Uterus (tissue), 3 donors: ENCODE measurements at regions not wholly inside any gene's neighbourhood (a gene's known extent, or its start where the extent isn't known, plus 50 kb on each side); places are given as distances from the start of the nearest gene placed in this dataset. TPM values are rescaled to one million over a fixed set of nuclear protein-coding genes. Genes with fewer than 3 reads are reported as not detected.
A peak's percentile ranks its signal among the peaks of the same experiment; 100 is the strongest.

Source experiments
- DNase-seq, 2 donors: peaks; one replicate each; pipeline ENCODE4 v3.0.0-alpha.2; 2019 to 2020
- H3K27ac ChIP-seq, 2 donors: fragments of 200-600 bp; sonication (generic); 1 replicate in 1 of 2; 2 replicates in 1 of 2; pipeline ENCODE4 v1.5.1; 2016 to 2018
- H3K27me3 ChIP-seq, 2 donors: fragments of 200-600 bp; sonication (generic); one replicate each; pipeline ENCODE4 v1.5.1; 2018 to 2019; ENCODE audit warnings: control low read depth in 1 of 2
- H3K36me3 ChIP-seq, 2 donors: fragments of 200-600 bp; sonication (generic); one replicate each; pipeline ENCODE4 v1.5.1; 2019; ENCODE audit warnings: control low read depth in 1 of 2
- H3K4me1 ChIP-seq, 2 donors: fragments of 200-600 bp; sonication (generic); one replicate each; pipeline ENCODE4 v1.5.1; 2018 to 2019; ENCODE audit warnings: control low read depth in 1 of 2
- H3K4me3 ChIP-seq, 2 donors: fragments of 200-600 bp; sonication (generic); 1 replicate in 1 of 2; 2 replicates in 1 of 2; pipeline ENCODE4 v1.5.1; 2018 to 2019; ENCODE audit warnings: mild to moderate bottlenecking in 1 of 2
- H3K9me3 ChIP-seq, 2 donors: fragments of 200-600 bp; sonication (generic); one replicate each; pipeline ENCODE4 v1.5.1; 2019; ENCODE audit warnings: control low read depth in 1 of 2
- CTCF ChIP-seq, 4 experiments: fragments of 200-600 bp in 2 of 4; fragments of 450-650 bp in 2 of 4; sonication (generic) in 2 of 4; IDR thresholded peaks; one replicate each; pipeline ENCODE4 v1.5.1; 2016 to 2019; ENCODE audit warnings: antibody characterized with exemption in 4 of 4, mild to moderate bottlenecking in 2 of 4, moderate library complexity in 1 of 4
- POLR2A ChIP-seq, 2 donors: fragments of 450-650 bp; IDR thresholded peaks; one replicate each; pipeline ENCODE4 v1.6.1; 2016; ENCODE audit warnings: antibody characterized with exemption in 2 of 2, mild to moderate bottlenecking in 1 of 2, moderate library complexity in 1 of 2
- intact Hi-C: fragments of 100-400 bp; cut with DNase I; formaldehyde crosslinking; loops from one replicate; pipeline ENCODE4 v1.15.1; 2023; ENCODE audit warnings: low total_unique reads
- microRNA-seq: library from miRNA; unstranded; fragments of <30 nt; microRNA quantifications from one replicate; pipeline ENCODE4, GENCODE V29; 2016; ENCODE audit warnings: borderline microRNAs expressed, borderline replicate concordance
- small RNA-seq: library from RNA; depleted of rRNA; stranded (forward); fragments of <200 nt; gene quantifications from one replicate; pipeline ENCODE3, GENCODE V24; 2016
- donor health status: DM: yes; HTN: yes; CAD: no.

- H3K4me1 ChIP-seq, result no peaks in the 10 kb centered on the region
- TF ChIP-seq POLR2A (IDR thresholded peaks at IDR 0.05), result no peak
- no peak for TF ChIP-seq CTCF (IDR thresholded peaks at IDR 0.05)
- H3K27me3 ChIP-seq, result no peaks in the 10 kb centered on the region
- intact Hi-C loops, result no loop called here
- no peak for DNase-seq
- H3K9me3 ChIP-seq, result no peaks in the 10 kb centered on the region
- no peak overlapping the region for H3K27ac ChIP-seq
- no peak overlapping the region for H3K4me3 ChIP-seq
- H3K36me3 ChIP-seq, result no peaks in the 10 kb centered on the region
Observed at GRCh38 chr2:12661489-12661888, 55.2 kb upstream of the TRIB2 start.

- H3K27me3 ChIP-seq, result no peaks in the 10 kb centered on the region
- DNase-seq, result peak in 1 of 2 donors; percentile 21
- no peak for TF ChIP-seq CTCF (IDR thresholded peaks at IDR 0.05)
- no peaks in the 10 kb centered on the region for H3K9me3 ChIP-seq
- H3K27ac ChIP-seq, result peak overlapping the region; percentile 7 to 27
- H3K4me1 ChIP-seq, result no peaks in the 10 kb centered on the region
- intact Hi-C loops, result no loop called here
- H3K4me3 ChIP-seq, result no peak overlapping the region
- no peaks in the 10 kb centered on the region for H3K36me3 ChIP-seq
Observed at GRCh38 chr2:12663306-12664037, 53.3 kb upstream of the TRIB2 start.

GRCh38 chr2:12665334-12665733, 51.4 kb upstream of the TRIB2 start:
- DNase-seq, result peak in 1 of 2 donors; percentile 37

GRCh38 chr2:12666445-12666844, 50.3 kb upstream of the TRIB2 start:
- no peak for TF ChIP-seq CTCF (IDR thresholded peaks at IDR 0.05)
- no peak for TF ChIP-seq POLR2A (IDR thresholded peaks at IDR 0.05)
- intact Hi-C loops, result no loop called here
- Histone ChIP-seq H3K27ac (no peak overlapping the region), H3K36me3 (no peaks in the 10 kb centered on the region), H3K4me1 (no peaks in the 10 kb centered on the region), H3K9me3 (no peaks in the 10 kb centered on the region), H3K4me3 (no peak overlapping the region), H3K27me3 (no peaks in the 10 kb centered on the region)
- no peak for DNase-seq

More at GRCh38 chr2:12665334-12665733, 51.4 kb upstream of the TRIB2 start:
- Histone ChIP-seq H3K27ac (no peak overlapping the region), H3K4me1 (no peaks in the 10 kb centered on the region), H3K9me3 (no peaks in the 10 kb centered on the region), H3K4me3 (no peak overlapping the region), H3K27me3 (no peaks in the 10 kb centered on the region), H3K36me3 (no peaks in the 10 kb centered on the region)
- intact Hi-C loops, result no loop called here
- TF ChIP-seq POLR2A (IDR thresholded peaks at IDR 0.05) (no peak), CTCF (IDR thresholded peaks at IDR 0.05) (no peak)

Small RNAs in the stretch of these regions (microRNA-seq; reads per million reads assigned to microRNA genes)
- gene MIR3681, result not detected

Small RNAs in the stretch of these regions (small RNA-seq; reads per million reads assigned to genes)
- gene MIR3681 (not detected), gene RF00093 (not detected), gene RNU6-843P (not detected)
